ENCODE measurements at regions not wholly inside any gene's neighbourhood (a gene's known extent, or its start where the extent isn't known, plus 50 kb on each side); places are given as distances from the start of the nearest gene placed in this dataset.
"Not testable (repeated sequence)": the region's sequence is repeated elsewhere in the genome, so short reads cannot be mapped to it uniquely, and the experiment has no call there.

DNA sequence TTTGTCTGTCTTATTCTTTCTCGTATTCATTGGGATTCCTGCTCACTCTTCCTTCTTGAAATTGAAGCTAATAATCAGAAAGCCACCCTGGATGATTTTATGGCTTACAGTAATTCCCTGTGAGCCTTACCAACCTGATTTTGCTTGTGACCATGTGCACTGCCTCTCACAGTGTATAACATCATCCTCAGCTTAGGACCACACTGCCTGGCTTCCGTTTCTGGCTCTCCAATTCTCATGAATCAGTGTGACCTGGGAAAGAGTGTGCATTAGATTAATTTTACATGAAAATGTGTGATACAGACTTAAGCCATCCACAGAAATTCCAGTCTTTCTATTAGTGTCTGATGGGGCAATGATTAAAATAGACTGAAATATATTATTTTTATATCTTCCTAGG lies 126.8 kb upstream of the DMRT1 start:
- no peak for DNase-seq (ENCODE audit: low spot score)

- DNase-seq (ENCODE audit: low spot score), result no peak
Measured at GRCh38 chr9:715300-715699, 126.2 kb upstream of the DMRT1 start.

- peak; percentile 53 for DNase-seq (ENCODE audit: low spot score)
Measured at GRCh38 chr9:715743-716400, 125.6 kb upstream of the DMRT1 start.

- DNase-seq (ENCODE audit: low spot score), result no peak
Measured at GRCh38 chr9:717722-718121, 123.8 kb upstream of the DMRT1 start.

DNA sequence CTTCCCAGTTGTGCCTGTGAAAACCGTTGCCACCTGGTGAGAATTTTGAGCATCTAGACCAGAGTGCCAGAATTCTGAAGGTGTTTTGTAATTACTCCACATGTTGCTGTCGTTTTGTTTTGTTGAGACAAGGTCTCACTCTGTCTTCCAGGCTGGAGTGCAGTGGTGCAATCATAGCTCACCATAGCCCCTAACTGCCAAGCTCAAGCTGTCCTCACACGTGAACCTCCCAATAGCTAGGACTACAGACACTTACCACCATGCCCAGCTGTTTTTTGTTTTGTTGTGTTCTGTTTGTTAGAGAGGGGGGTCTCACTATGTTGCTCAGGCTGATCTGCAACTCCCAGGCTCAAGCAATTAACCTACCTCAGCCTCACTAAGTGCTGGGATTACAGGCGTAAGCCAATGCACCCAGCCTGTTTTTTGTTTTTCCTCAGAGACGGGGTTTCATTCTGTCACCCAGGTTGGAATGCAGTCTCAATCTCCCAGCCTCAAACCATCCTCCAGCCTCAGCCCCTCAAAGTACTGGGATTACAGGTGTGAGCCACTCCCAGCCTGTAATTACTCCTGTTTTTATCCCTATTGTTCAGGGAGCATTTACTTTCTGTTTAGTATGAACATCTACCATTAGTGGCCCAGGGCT lies 121.1 kb upstream of the DMRT1 start:
- DNase-seq (ENCODE audit: low spot score), result no peak

- DNase-seq (ENCODE audit: low spot score), result no peak
Measured at GRCh38 chr9:722388-722980, 119.0 kb upstream of the DMRT1 start.

GRCh38 chr9:724461-724860 lies 117.0 kb upstream of the DMRT1 start:
- DNase-seq (ENCODE audit: low spot score), result not testable (repeated sequence)

GRCh38 chr9:726005-726404 lies 115.5 kb upstream of the DMRT1 start:
- no peak for DNase-seq (ENCODE audit: low spot score)

DNA sequence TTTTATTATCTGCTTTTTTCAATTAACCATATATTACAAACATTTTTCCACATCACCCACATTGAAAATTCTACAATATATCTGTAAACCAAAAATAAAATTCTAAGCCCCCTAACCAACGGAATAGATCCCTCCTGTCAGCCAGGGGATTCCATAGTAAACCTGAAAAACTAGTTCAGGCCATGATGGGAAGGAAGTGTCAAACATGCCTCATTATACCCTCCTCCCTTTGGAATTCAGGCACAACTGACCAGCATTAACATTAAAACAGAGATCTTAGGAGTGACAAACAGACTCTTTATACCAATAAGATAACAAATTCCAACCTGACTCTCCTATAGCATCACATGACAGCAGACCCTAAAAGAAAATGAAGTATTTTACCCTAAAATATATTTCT lies 113.7 kb upstream of the DMRT1 start:
- no peak for DNase-seq (ENCODE audit: low spot score)

GRCh38 chr9:728535-728934 lies 113.0 kb upstream of the DMRT1 start:
- no peak for DNase-seq (ENCODE audit: low spot score)

DNA sequence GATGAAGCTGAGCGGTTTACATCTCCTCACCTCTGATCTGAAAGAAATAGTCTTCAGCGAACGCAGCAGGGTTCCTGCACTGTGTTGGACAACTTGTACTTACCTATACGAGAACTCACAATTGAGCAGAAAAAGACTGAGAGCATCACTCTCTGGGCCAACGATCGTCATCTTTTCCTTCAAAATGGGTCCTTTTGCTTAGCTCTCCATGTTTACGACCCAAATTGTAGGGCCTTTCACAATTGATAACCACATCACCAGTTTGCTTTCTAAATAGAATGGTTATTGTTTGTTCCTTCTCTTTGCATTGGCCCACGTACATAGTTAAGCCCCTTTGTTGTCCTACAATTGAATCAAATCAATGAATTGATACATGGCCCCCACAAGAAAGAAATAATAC lies 110.0 kb upstream of the DMRT1 start:
- no peak for DNase-seq (ENCODE audit: low spot score)

DNA sequence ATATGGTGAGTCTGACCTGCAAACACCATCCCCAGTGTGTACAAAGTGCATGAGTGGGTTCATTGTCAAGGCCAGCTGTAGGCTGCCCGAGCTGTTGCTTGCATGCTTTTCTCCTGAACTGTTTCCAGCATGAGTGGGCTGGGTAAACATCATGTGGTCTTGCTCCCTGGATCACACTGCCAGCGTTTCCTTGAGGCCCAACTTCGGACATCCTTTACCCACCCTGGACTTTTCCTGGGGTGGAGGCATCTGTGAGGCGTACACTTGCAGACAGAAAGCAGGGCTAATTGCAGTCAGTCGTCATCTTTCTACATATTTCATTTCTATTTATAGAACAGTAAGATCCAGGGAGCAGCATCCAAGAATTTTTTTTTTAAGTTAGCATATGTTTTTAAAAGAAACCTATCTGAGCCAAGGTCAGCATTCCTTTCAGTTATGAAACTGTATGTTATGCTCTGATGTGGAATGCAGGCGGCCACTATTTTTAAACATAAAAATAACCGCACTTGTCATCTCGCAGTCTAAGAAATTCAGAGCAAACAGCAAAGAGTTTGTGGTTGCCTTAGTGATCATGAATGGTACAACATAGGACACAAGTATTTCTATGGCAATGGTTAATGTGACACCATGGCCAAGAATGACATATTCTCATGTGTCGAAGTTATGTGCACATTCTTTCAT lies 106.5 kb upstream of the DMRT1 start:
- peak; percentile 69 for DNase-seq (ENCODE audit: low spot score)

DNA sequence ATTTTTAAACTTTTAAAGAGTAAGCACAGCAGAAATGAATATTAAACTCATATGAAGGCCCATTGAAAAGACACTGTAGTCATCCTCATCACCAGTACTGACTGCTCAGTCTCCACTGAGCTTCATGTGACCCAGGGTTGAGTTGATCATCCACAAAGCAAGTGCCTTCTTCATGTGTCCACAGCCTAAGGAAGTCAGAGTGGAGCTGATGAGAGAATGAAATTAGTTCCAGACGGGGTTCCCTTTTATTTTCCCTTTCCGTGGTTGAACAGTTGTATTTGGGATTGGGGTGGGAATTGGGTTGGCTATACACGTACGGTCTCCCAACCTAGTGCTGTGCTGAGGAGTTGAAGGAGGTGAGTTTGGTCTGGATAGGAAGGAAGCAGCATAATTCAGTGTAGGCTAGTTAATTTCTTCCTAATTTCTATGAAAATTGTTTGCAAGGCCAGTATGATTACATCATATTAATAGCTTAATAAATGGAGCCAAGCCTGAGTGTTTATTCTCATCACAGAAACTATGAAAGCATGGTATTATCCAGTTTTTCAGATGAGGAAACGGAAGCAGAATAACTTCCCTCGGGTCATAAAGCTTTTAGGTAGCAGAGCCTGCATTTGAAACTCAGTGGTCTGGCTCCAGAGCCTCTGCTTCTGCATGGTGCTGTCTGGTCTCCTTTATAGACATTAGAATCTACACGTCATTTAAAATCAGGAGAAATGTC lies 103.9 kb upstream of the DMRT1 start:
- no peak for DNase-seq (ENCODE audit: low spot score)

DNA sequence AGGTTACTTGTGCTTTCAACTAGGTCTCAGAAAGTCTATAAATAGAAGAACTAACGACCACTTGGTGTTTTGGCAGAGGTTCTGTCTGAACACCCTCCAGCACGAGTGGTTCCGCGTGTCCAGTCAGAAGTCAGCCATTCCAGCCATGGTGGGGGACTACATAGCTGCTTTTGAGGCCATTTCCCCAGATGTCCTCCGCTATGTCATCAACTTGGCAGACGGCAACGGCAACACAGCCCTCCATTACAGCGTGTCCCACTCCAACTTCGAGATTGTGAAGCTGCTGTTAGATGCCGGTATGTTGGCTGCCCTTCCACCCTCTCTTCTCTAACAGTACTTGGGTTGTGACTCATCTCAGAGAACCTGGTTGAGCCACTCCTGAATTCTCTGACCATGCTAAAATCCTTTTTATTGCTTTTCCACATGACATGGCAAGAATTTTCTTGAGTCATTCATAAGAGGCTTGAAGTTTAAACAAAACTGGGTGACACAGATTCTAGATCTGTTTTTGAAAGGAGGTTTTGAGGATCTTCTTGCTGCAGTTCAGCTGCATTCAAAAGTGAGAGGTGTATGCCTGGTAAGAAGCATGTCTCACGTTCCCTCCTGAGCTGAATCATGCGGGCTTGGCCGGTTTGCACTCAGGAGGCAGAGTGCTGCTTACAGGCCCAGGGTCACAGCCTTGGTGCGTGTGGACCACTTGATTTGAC lies 103.1 kb upstream of the DMRT1 start:
- peak; percentile 65 for DNase-seq (ENCODE audit: low spot score)

- no peak for DNase-seq (ENCODE audit: low spot score)
Measured at GRCh38 chr9:739362-739761, 102.1 kb upstream of the DMRT1 start.

- DNase-seq (ENCODE audit: low spot score), result no peak
Measured at GRCh38 chr9:740221-740620, 101.3 kb upstream of the DMRT1 start.

DNA sequence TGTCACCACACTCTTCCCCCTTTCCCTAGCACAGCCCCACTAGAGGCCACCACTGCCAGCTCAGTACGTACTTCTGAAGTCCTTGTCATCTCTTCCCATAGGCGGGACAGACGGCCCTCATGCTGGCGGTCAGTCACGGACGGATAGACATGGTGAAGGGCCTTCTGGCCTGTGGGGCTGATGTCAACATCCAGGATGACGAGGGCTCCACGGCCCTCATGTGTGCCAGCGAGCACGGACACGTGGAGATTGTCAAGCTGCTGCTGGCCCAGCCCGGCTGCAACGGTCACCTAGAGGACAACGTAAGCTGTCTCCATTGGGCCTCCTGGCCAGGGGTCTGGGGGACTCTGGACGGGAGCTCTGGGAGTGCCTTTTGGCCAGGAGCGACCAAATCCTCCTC lies 99.4 kb upstream of the DMRT1 start:
- no peak for DNase-seq (ENCODE audit: low spot score)

DNA sequence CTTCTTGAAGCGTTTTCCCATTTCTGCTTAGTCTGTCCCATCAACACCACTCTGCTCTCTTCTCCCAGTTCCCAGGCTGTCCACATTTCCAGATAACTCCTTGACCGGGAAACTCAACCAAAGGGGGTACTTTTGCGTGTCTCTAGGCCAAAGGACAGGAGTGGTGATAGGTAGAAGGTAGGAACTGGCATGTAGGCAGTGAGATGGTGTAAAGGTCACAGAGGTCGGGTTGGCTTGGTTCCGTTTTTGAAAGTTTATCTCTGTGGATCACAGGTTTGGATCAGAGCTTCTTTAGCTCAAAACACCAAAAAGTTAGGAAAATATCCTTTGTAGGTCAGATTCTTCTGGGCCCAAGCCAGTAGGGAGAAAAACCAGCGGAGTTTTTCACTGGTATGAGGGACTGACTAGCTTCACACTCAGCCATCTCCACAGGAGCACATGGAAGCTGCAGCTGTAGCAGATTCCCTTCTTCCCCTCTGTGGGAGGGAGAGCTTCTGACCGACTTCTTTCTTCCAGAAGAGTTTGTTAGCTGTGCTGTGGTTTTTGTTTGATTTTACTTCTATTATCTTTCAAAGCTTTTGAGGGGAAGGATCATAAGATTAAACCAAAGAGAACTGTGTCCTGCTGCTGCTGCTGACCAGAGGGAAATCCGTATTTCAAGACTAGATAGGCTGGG lies 98.4 kb upstream of the DMRT1 start:
- DNase-seq (ENCODE audit: low spot score), result no peak

- no peak for DNase-seq (ENCODE audit: low spot score)
Measured at GRCh38 chr9:744046-744712, 97.3 kb upstream of the DMRT1 start.

DNA sequence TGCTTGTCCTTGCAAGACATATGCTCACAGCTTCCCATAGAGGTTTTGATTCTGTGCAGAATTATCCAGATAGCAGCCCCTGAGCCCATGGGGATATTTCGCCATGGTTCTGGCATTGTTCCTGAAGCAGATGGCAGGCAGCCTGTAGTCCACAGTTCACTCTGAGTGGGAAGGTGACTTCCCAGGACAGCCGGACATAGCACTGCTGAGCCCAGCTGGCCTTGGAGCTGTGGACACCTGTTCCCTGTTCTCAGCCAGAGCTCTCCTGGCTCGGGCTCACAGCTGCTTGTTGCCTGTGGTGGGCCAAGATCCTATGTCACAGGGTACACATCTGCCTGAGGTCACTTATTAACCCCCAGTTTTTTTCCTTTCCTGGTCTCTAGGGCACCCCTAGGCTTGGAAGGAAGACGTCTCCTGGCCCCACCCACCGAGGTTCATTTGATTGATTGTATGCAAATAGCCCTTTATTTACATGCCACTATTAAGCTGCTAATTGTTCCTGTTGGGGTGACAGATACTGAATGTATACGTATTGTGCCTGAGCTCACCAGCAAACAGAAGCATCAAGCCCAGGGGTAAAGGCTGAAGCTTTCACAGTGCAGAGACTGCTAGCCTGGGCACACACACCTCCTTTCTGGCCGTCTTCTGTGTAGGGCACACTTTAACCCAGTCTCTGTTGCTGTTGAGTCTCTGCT lies 96.6 kb upstream of the DMRT1 start:
- no peak for DNase-seq (ENCODE audit: low spot score)
